ENCODE measurements at regions not wholly inside any gene's neighbourhood (a gene's known extent, or its start where the extent isn't known, plus 50 kb on each side); places are given as distances from the start of the nearest gene placed in this dataset.

- Histone ChIP-seq H3K4me1 (no peaks in the 10 kb centered on the region), H3K9me3 (no peaks in the 10 kb centered on the region), H3K36me3 (no peaks in the 10 kb centered on the region), H3K27me3 (no peaks in the 10 kb centered on the region), H3K4me3 (ENCODE audit: low read depth, low read length) (no peak overlapping the region)
- no peak for DNase-seq
- TF ChIP-seq CTCF (IDR thresholded peaks at IDR 0.05; ENCODE audit: low read depth, low read length), result no peak; the same call in 1 of the 2 replicates
These were observed 1010.6 kb upstream of the C9orf72 start for GRCh38 chr9:28583832-28584231.

GRCh38 chr9:28584542-28584941 lies 1011.3 kb upstream of the C9orf72 start:
- Histone ChIP-seq H3K9me3 (no peaks in the 10 kb centered on the region), H3K36me3 (no peaks in the 10 kb centered on the region), H3K4me3 (ENCODE audit: low read depth, low read length) (no peak overlapping the region), H3K27me3 (no peaks in the 10 kb centered on the region), H3K4me1 (no peaks in the 10 kb centered on the region)
- TF ChIP-seq CTCF (IDR thresholded peaks at IDR 0.05; ENCODE audit: low read depth, low read length), result no peak
- DNase-seq, result no peak

- no peaks in the 10 kb centered on the region for H3K9me3 ChIP-seq
These were observed 1013.8 kb upstream of the C9orf72 start for GRCh38 chr9:28587052-28587451.

GRCh38 chr9:28598408-28598807 lies 1025.1 kb upstream of the C9orf72 start:
- H3K9me3 ChIP-seq, result no peaks in the 10 kb centered on the region
- no peaks in the 10 kb centered on the region for H3K36me3 ChIP-seq
- no peaks in the 10 kb centered on the region for H3K4me1 ChIP-seq
- no peak for TF ChIP-seq CTCF (IDR thresholded peaks at IDR 0.05; ENCODE audit: low read depth, low read length)
- DNase-seq, result peak; percentile 21
- no peak overlapping the region for H3K4me3 ChIP-seq (ENCODE audit: low read depth, low read length)
- H3K27me3 ChIP-seq, result no peaks in the 10 kb centered on the region

More at GRCh38 chr9:28587052-28587451, 1013.8 kb upstream of the C9orf72 start:
- Histone ChIP-seq H3K4me1 (no peaks in the 10 kb centered on the region), H3K27me3 (no peaks in the 10 kb centered on the region), H3K4me3 (ENCODE audit: low read depth, low read length) (no peak overlapping the region), H3K36me3 (no peaks in the 10 kb centered on the region)
- no peak for TF ChIP-seq CTCF (IDR thresholded peaks at IDR 0.05; ENCODE audit: low read depth, low read length)
- DNase-seq, result no peak

GRCh38 chr9:28600226-28600625 lies 1026.9 kb upstream of the C9orf72 start:
- Histone ChIP-seq H3K36me3 (no peaks in the 10 kb centered on the region), H3K4me3 (ENCODE audit: low read depth, low read length) (no peak overlapping the region), H3K4me1 (no peaks in the 10 kb centered on the region; the same call in 1 of the 2 replicates), H3K9me3 (no peaks in the 10 kb centered on the region), H3K27me3 (no peaks in the 10 kb centered on the region)
- DNase-seq, result no peak
- no peak for TF ChIP-seq CTCF (IDR thresholded peaks at IDR 0.05; ENCODE audit: low read depth, low read length)

GRCh38 chr9:28607843-28608242 lies 1034.6 kb upstream of the C9orf72 start:
- H3K36me3 ChIP-seq, result no peaks in the 10 kb centered on the region
- no peaks in the 10 kb centered on the region for H3K27me3 ChIP-seq
- H3K4me3 ChIP-seq (ENCODE audit: low read depth, low read length), result no peak overlapping the region
- DNase-seq, result no peak
- H3K4me1 ChIP-seq, result peaks cover 3% of the 10 kb centered on the region
- TF ChIP-seq CTCF (IDR thresholded peaks at IDR 0.05; ENCODE audit: low read depth, low read length), result no peak
- H3K9me3 ChIP-seq, result no peaks in the 10 kb centered on the region
